ENCODE measurements at regions not wholly inside any gene's neighbourhood (a gene's known extent, or its start where the extent isn't known, plus 50 kb on each side); places are given as distances from the start of the nearest gene placed in this dataset.

GRCh38 chr11:134701564-134702165 is 289.6 kb upstream of the B3GAT1 start:
- no peak for TF ChIP-seq POLR2A (IDR thresholded peaks at IDR 0.05; ENCODE audit: low read length)
- no peak for TF ChIP-seq GATA1 (IDR thresholded peaks at IDR 0.05; ENCODE audit: low read depth, low read length)
